Stimulated activated CD8-positive, alpha-beta memory T cell treated with anti-CD3 and anti-CD28 coated beads, Interleukin-7, amount 100 ng/mL, for 4 hours (primary cell): ENCODE measurements at regions not wholly inside any gene's neighbourhood (a gene's known extent, or its start where the extent isn't known, plus 50 kb on each side); places are given as distances from the start of the nearest gene placed in this dataset.

ENCODE experiments used
- DNase-seq, 2 donors: peaks; one replicate each; pipeline ENCODE4 v3.0.0-alpha.2; 2020; ENCODE audit warnings: low read depth in 2 of 2

GRCh38 chr11:135075740-135076139, 663.7 kb upstream of the B3GAT1 start:
- DNase-seq = peak in 1 of 2 donors; percentile 13

GRCh38 chr11:135074397-135074998, 662.5 kb upstream of the B3GAT1 start:
- no peak for DNase-seq

GRCh38 chr11:135073870-135074269, 661.8 kb upstream of the B3GAT1 start:
- no peak for DNase-seq

GRCh38 chr11:135073381-135073780, 661.3 kb upstream of the B3GAT1 start:
- no peak for DNase-seq

GRCh38 chr11:135069890-135070289, 657.8 kb upstream of the B3GAT1 start:
- DNase-seq = no peak

- DNase-seq = no peak
Measured at GRCh38 chr11:135069063-135069462, 657.0 kb upstream of the B3GAT1 start.

- DNase-seq = no peak
Measured at GRCh38 chr11:135062994-135063393, 651.0 kb upstream of the B3GAT1 start.

- DNase-seq = no peak
Measured at GRCh38 chr11:135061166-135061565, 649.1 kb upstream of the B3GAT1 start.

GRCh38 chr11:135046986-135047385, 634.9 kb upstream of the B3GAT1 start:
- DNase-seq = no peak

- no peak for DNase-seq
Measured at GRCh38 chr11:135046556-135046955, 634.5 kb upstream of the B3GAT1 start.

- DNase-seq = no peak
Measured at GRCh38 chr11:135043434-135043833, 631.4 kb upstream of the B3GAT1 start.

GRCh38 chr11:135037828-135038227, 625.8 kb upstream of the B3GAT1 start:
- DNase-seq = no peak

GRCh38 chr11:135036488-135037297, 624.7 kb upstream of the B3GAT1 start:
- no peak for DNase-seq

- DNase-seq = no peak
Measured at GRCh38 chr11:135035282-135035681, 623.2 kb upstream of the B3GAT1 start.

- DNase-seq = no peak
Measured at GRCh38 chr11:135033540-135033939, 621.5 kb upstream of the B3GAT1 start.

- no peak for DNase-seq
Measured at GRCh38 chr11:135031205-135031989, 619.4 kb upstream of the B3GAT1 start.

GRCh38 chr11:135027461-135027860, 615.4 kb upstream of the B3GAT1 start:
- no peak for DNase-seq

- no peak for DNase-seq
Measured at GRCh38 chr11:135023499-135023898, 611.5 kb upstream of the B3GAT1 start.

GRCh38 chr11:135022454-135022853, 610.4 kb upstream of the B3GAT1 start:
- no peak for DNase-seq

GRCh38 chr11:135019899-135020298, 607.9 kb upstream of the B3GAT1 start:
- no peak for DNase-seq

GRCh38 chr11:135019343-135019871, 607.4 kb upstream of the B3GAT1 start:
- no peak for DNase-seq

GRCh38 chr11:135017296-135017695, 605.3 kb upstream of the B3GAT1 start:
- no peak for DNase-seq
